Gastrocnemius medialis (tissue), 4 donors: ENCODE measurements at regions not wholly inside any gene's neighbourhood (a gene's known extent, or its start where the extent isn't known, plus 50 kb on each side); places are given as distances from the start of the nearest gene placed in this dataset.

Source experiments
- ATAC-seq, 2 donors: fragments of 150-250 bp; one replicate each; pipeline ENCODE4 v1.9.1; 2016
- DNase-seq, 2 donors: peaks; one replicate each; pipeline ENCODE4 v3.0.0-alpha.2; 2019
- H3K27ac ChIP-seq, 4 donors: fragments of 200-600 bp; sonication (generic); 1 replicate in 1 of 4; 2 replicates in 3 of 4; pipeline ENCODE4 v1.5.1; 2016 to 2018; ENCODE audit warnings: mild to moderate bottlenecking in 2 of 4, moderate library complexity in 1 of 4
- H3K27me3 ChIP-seq, 3 donors: fragments of 200-600 bp; sonication (generic) in 2 of 3; 1 replicate in 1 of 3; 2 replicates in 2 of 3; pipeline versions ENCODE4 v1.5.1 to v1.6.0; 2016 to 2019; ENCODE audit warnings: mild to moderate bottlenecking in 1 of 3, moderate library complexity in 1 of 3
- H3K36me3 ChIP-seq, 2 donors: fragments of 200-600 bp; sonication (generic) in 1 of 2; one replicate each; pipeline ENCODE4 v1.5.1; 2017 to 2018
- H3K4me1 ChIP-seq, 2 donors: fragments of 200-600 bp; sonication (generic) in 1 of 2; one replicate each; pipeline ENCODE4 v1.5.1; 2016 to 2017; ENCODE audit warnings: mild to moderate bottlenecking in 2 of 2
- H3K4me3 ChIP-seq, 4 donors: fragments of 200-600 bp; sonication (generic) in 3 of 4; 1 replicate in 1 of 4; 2 replicates in 3 of 4; pipeline ENCODE4 v1.5.1; 2016 to 2019; ENCODE audit warnings: mild to moderate bottlenecking in 2 of 4
- H3K9me3 ChIP-seq, 3 donors: fragments of 200-600 bp; sonication (generic) in 2 of 3; 1 replicate in 1 of 3; 2 replicates in 2 of 3; pipeline ENCODE4 v1.5.1; 2016 to 2019
- POLR2A ChIP-seq, 2 donors: fragments of 450-650 bp; IDR thresholded peaks; one replicate each; pipeline ENCODE4 v1.6.1; 2017; ENCODE audit warnings: antibody characterized with exemption in 2 of 2, mild to moderate bottlenecking in 2 of 2, moderate library complexity in 2 of 2
- in situ Hi-C, 4 donors: fragments of 200-750 bp; cut with MboI; loops; one replicate each; pipeline versions ENCODE4 v1.15.0 to v1.8.0; 2017; ENCODE audit warnings: low sequenced_read_pairs in 4 of 4
- intact Hi-C: fragments of 100-400 bp; cut with DNase I; formaldehyde crosslinking; loops from one replicate; pipeline ENCODE4 v1.15.1; 2023; ENCODE audit warnings: low total_unique reads
- TF ChIP-seq, protein P1 (sequence below), 5 experiments: fragments of 450-650 bp in 3 of 5; fragments of 200-600 bp in 2 of 5; sonication (generic) in 2 of 5; IDR thresholded peaks in 4 of 5; conservative IDR thresholded peaks in 1 of 5; 1 replicate in 4 of 5; 2 replicates in 1 of 5; pipeline ENCODE4 v1.5.1; 2016 to 2019; ENCODE audit warnings: antibody characterized with exemption in 5 of 5, mild to moderate bottlenecking in 3 of 5, moderate library complexity in 3 of 5

DNA sequence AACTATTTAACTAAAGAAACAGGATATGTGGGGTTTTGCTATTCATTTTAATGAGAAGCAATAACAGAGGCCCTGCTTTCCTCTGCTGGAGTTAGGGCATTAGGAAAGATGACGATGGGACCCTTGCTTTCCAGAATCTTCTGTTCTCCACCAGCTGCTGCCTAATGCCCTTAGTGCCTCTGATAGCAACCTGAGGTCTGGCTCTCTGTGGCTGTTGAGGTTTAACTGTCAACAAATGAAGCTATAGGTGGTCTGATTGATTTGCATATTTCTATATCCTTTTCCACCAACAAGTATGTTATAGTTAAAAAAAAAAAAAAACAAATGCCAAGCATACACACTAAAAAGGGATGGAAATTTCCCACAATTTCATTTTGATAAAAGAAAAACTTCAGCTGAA is 115.1 kb upstream of the NCK2 start:
- Histone ChIP-seq H3K4me3 (no peak overlapping the region), H3K4me1 (no peaks in the 10 kb centered on the region), H3K9me3 (no peaks in the 10 kb centered on the region), H3K27ac (no peak overlapping the region), H3K27me3 (no peaks in the 10 kb centered on the region), H3K36me3 (no peaks in the 10 kb centered on the region)
- no peak for ATAC-seq
- intact Hi-C loops (no loop called here), in situ Hi-C loops (no loop called here)
- no peak for TF ChIP-seq POLR2A (IDR thresholded peaks at IDR 0.05)
- TF ChIP-seq, protein P1, sequence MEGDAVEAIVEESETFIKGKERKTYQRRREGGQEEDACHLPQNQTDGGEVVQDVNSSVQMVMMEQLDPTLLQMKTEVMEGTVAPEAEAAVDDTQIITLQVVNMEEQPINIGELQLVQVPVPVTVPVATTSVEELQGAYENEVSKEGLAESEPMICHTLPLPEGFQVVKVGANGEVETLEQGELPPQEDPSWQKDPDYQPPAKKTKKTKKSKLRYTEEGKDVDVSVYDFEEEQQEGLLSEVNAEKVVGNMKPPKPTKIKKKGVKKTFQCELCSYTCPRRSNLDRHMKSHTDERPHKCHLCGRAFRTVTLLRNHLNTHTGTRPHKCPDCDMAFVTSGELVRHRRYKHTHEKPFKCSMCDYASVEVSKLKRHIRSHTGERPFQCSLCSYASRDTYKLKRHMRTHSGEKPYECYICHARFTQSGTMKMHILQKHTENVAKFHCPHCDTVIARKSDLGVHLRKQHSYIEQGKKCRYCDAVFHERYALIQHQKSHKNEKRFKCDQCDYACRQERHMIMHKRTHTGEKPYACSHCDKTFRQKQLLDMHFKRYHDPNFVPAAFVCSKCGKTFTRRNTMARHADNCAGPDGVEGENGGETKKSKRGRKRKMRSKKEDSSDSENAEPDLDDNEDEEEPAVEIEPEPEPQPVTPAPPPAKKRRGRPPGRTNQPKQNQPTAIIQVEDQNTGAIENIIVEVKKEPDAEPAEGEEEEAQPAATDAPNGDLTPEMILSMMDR (IDR thresholded peaks at IDR 0.05 in 4 of 5, conservative IDR thresholded peaks at IDR 0.05 in 1 of 5): no peak
- DNase-seq: no peak

DNA sequence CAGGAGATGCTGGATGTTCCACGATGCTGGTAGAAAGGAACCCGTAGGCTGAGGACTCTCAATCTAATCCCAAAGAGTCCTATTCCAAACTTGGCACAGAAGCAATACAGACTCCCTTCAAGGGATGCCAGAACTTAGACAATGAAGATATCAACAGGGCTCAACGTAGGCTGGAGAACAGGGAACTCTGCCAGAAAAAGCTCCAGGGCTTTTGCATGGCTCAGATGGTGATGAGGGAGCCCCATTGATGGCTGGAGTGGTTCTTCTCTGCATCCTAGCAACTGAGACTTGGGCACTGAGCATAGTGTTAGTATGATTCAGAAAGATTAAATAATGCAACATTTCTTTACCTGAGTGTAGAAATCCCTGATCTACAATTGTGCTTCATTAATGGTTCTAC is 117.2 kb upstream of the NCK2 start:
- TF ChIP-seq, protein P1 (IDR thresholded peaks at IDR 0.05 in 4 of 5, conservative IDR thresholded peaks at IDR 0.05 in 1 of 5): no peak
- no peak for TF ChIP-seq POLR2A (IDR thresholded peaks at IDR 0.05)
- Histone ChIP-seq H3K9me3 (no peaks in the 10 kb centered on the region), H3K27me3 (no peaks in the 10 kb centered on the region), H3K27ac (no peak overlapping the region), H3K36me3 (no peaks in the 10 kb centered on the region), H3K4me1 (no peaks in the 10 kb centered on the region), H3K4me3 (no peak overlapping the region)
- in situ Hi-C loops (no loop called here), intact Hi-C loops (no loop called here)
- ATAC-seq (no peak), DNase-seq (no peak)

DNA sequence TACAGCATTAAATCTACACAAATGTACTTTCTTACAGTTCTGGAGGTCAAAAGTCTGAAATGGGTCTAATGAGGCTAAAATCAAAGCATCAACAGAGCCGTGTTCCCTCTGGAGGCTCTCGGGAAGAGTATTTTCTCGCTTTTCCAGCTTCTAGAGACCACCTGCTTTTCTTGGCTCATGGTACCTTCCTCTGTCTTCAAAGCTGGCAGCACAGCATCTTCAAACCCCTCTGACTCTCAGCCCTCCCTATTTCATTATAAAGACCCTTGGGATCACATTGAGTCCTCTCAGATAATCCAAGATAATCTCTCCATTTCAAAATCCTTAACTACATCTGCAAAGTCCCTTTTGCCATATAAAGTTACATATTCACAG is 117.8 kb upstream of the NCK2 start:
- DNase-seq (no peak), ATAC-seq (no peak)
- intact Hi-C loops (no loop called here), in situ Hi-C loops (no loop called here)
- Histone ChIP-seq H3K4me3 (no peak overlapping the region), H3K9me3 (no peaks in the 10 kb centered on the region), H3K36me3 (no peaks in the 10 kb centered on the region), H3K27me3 (no peaks in the 10 kb centered on the region), H3K27ac (no peak overlapping the region), H3K4me1 (no peaks in the 10 kb centered on the region)
- TF ChIP-seq, protein P1 (IDR thresholded peaks at IDR 0.05 in 4 of 5, conservative IDR thresholded peaks at IDR 0.05 in 1 of 5): no peak
- TF ChIP-seq POLR2A (IDR thresholded peaks at IDR 0.05): no peak

DNA sequence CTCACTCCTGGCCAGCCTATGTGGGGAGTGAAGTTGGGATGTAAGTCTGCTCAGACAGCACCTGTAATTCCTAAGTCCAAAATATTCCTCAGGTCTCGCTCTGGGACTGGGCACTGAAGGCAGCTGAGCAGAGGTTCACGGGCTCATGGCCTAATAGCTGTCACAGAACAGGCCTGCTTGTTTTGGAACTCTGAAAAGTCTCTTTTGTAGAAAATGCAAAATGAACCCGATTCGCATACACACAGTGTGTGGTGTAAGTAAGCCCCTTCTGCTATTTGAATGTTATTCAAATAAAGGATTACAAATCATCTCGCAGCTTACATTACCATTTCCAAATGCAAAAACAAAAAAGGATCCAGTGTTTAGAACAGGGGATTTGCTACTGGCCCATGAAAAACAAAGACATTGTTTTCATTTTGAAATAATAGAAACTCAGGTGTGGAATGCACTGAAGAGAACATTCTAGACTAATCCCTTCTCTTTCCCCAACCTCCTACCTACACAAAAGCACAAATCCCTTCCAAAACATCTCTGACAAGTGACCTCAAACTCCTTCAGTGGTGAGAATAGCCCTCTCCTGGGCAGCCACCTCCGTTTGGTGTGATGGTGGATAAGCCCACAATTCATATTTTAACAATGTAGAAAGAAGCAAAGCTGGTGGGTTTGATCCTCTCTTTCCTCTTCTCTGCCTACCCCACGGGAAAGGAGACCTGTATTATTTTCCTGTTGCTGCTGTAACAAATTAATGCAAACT is 118.3 kb upstream of the NCK2 start:
- no peaks in the 10 kb centered on the region for H3K36me3 ChIP-seq

More for the DNA sequence above, 118.3 kb upstream of the NCK2 start:
- TF ChIP-seq, protein P1 (IDR thresholded peaks at IDR 0.05 in 4 of 5, conservative IDR thresholded peaks at IDR 0.05 in 1 of 5): no peak
- TF ChIP-seq POLR2A (IDR thresholded peaks at IDR 0.05): no peak
- DNase-seq (no peak), ATAC-seq (no peak)
- Histone ChIP-seq H3K9me3 (no peaks in the 10 kb centered on the region), H3K4me1 (no peaks in the 10 kb centered on the region), H3K4me3 (no peak overlapping the region), H3K27me3 (no peaks in the 10 kb centered on the region), H3K27ac (no peak overlapping the region)
- in situ Hi-C loops: no loop called here
- intact Hi-C loops: no loop called here
